ENCODE measurements at regions not wholly inside any gene's neighbourhood (a gene's known extent, or its start where the extent isn't known, plus 50 kb on each side); places are given as distances from the start of the nearest gene placed in this dataset.

GRCh38 chr4:171582961-171583581 lies 230.1 kb upstream of the GALNTL6 start:
- TF ChIP-seq, protein P1, sequence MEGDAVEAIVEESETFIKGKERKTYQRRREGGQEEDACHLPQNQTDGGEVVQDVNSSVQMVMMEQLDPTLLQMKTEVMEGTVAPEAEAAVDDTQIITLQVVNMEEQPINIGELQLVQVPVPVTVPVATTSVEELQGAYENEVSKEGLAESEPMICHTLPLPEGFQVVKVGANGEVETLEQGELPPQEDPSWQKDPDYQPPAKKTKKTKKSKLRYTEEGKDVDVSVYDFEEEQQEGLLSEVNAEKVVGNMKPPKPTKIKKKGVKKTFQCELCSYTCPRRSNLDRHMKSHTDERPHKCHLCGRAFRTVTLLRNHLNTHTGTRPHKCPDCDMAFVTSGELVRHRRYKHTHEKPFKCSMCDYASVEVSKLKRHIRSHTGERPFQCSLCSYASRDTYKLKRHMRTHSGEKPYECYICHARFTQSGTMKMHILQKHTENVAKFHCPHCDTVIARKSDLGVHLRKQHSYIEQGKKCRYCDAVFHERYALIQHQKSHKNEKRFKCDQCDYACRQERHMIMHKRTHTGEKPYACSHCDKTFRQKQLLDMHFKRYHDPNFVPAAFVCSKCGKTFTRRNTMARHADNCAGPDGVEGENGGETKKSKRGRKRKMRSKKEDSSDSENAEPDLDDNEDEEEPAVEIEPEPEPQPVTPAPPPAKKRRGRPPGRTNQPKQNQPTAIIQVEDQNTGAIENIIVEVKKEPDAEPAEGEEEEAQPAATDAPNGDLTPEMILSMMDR (IDR thresholded peaks at IDR 0.05): no peak
- TF ChIP-seq EZH2 (IDR thresholded peaks at IDR 0.05; ENCODE audit: borderline replicate concordance, insufficient read depth, low read depth, low read length, poor library complexity, severe bottlenecking): no peak
- DNase-seq: peak; percentile 20
- Histone ChIP-seq H3K4me2 (replicated peaks; ENCODE audit: low read depth, low read length, poor library complexity, severe bottlenecking) (peak overlapping the region; percentile 17), H3K4me1 (ENCODE audit: control insufficient read depth in 2 of 2, insufficient read depth in 2 of 2, low read length in 2 of 2) (peaks cover 19 to 28% of the 10 kb centered on the region in 2 donors), H3K4me3 (ENCODE audit: control extremely low read depth in 1 of 5, extremely low read depth in 1 of 5, insufficient read depth in 1 of 5, low read depth in 2 of 5, low read length in 4 of 5) (no peak overlapping the region), H3K36me3 (replicated peaks in 1 of 2; ENCODE audit: control extremely low read depth in 1 of 2, control insufficient read depth in 1 of 2, extremely low read depth in 1 of 2, insufficient read depth in 2 of 2, low read length in 1 of 2) (no peaks in the 10 kb centered on the region), H3K27me3 (replicated peaks in 1 of 4; ENCODE audit: control extremely low read depth in 1 of 4, control insufficient read depth in 3 of 4, insufficient read depth in 4 of 4, low read length in 3 of 4) (no peaks in the 10 kb centered on the region), H3K9me3 (ENCODE audit: control extremely low read depth in 1 of 3, control insufficient read depth in 2 of 3, insufficient read depth in 1 of 3, low read length in 2 of 3) (peaks cover 0 to 13% (median 6%) of the 10 kb centered on the region in 3 donors), H3K79me2 (ENCODE audit: control insufficient read depth, insufficient read depth, low read length) (no peaks in the 10 kb centered on the region), H3K9ac (ENCODE audit: low read length) (no peak overlapping the region), H4K20me1 (ENCODE audit: control insufficient read depth, insufficient read depth, low read length, poor library complexity, severe bottlenecking) (no peaks in the 10 kb centered on the region), H3K27ac (ENCODE audit: low read length in 2 of 2) (no peak overlapping the region), H2AFZ (ENCODE audit: insufficient read depth, low read depth, low read length, poor library complexity, severe bottlenecking) (no peak overlapping the region)
- H3K9me3 Mint-ChIP-seq (ENCODE audit: insufficient read depth): peaks cover 4% of the 10 kb centered on the region
- intact Hi-C loops (cut with micrococcal nuclease): no loop called here
- no peaks in the 10 kb centered on the region for H3K27me3 Mint-ChIP-seq
- POLR2A ChIA-PET: no interaction called here
- CTCF ChIA-PET: no interaction called here
- peak; percentile 39 for ATAC-seq (ENCODE audit: low read depth)
- peaks cover 26% of the 10 kb centered on the region for H3K4me1 Mint-ChIP-seq
- WGBS (ENCODE audit: insufficient coverage): 40% methylated on average over 1 of the region's 4 CpGs
- peak overlapping the region; percentile 7 for H3K27ac Mint-ChIP-seq
- H3K4me3 Mint-ChIP-seq: peak overlapping the region; percentile 34

DNA sequence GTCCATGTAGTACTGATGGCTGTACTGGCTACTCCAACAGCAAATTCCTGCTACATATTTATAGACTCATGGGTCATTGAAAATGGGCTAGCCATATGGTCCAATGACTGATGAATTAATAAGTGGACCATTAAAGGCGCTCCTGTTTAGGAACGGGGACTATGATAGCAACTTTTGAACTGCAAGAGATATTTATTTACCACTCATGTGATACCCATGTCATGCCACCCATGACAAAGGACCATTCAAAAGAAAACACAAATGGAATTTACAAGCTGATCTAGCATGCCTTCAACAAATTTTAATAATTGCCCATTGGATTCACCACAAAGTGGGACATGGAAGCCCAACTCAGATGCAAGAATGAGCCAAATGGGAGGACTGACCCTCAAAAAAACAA lies 240.0 kb upstream of the GALNTL6 start:
- H3K27ac Mint-ChIP-seq: no peak overlapping the region

More for the DNA sequence above, 240.0 kb upstream of the GALNTL6 start:
- Histone ChIP-seq H4K20me1 (ENCODE audit: control insufficient read depth, insufficient read depth, low read length, poor library complexity, severe bottlenecking) (no peaks in the 10 kb centered on the region), H3K9ac (ENCODE audit: low read length) (no peak overlapping the region), H3K27ac (ENCODE audit: low read length in 2 of 2) (no peak overlapping the region), H3K79me2 (ENCODE audit: control insufficient read depth, insufficient read depth, low read length) (no peaks in the 10 kb centered on the region), H2AFZ (ENCODE audit: insufficient read depth, low read depth, low read length, poor library complexity, severe bottlenecking) (no peak overlapping the region), H3K36me3 (replicated peaks in 1 of 2; ENCODE audit: control extremely low read depth in 1 of 2, control insufficient read depth in 1 of 2, extremely low read depth in 1 of 2, insufficient read depth in 2 of 2, low read length in 1 of 2) (no peaks in the 10 kb centered on the region), H3K4me3 (ENCODE audit: control extremely low read depth in 1 of 5, extremely low read depth in 1 of 5, insufficient read depth in 1 of 5, low read depth in 2 of 5, low read length in 4 of 5) (no peak overlapping the region), H3K27me3 (replicated peaks in 1 of 4; ENCODE audit: control extremely low read depth in 1 of 4, control insufficient read depth in 3 of 4, insufficient read depth in 4 of 4, low read length in 3 of 4) (no peaks in the 10 kb centered on the region), H3K4me2 (replicated peaks; ENCODE audit: low read depth, low read length, poor library complexity, severe bottlenecking) (no peak overlapping the region), H3K4me1 (ENCODE audit: control insufficient read depth in 2 of 2, insufficient read depth in 2 of 2, low read length in 2 of 2) (no peaks in the 10 kb centered on the region), H3K9me3 (ENCODE audit: control extremely low read depth in 1 of 3, control insufficient read depth in 2 of 3, insufficient read depth in 1 of 3, low read length in 2 of 3) (no peaks in the 10 kb centered on the region)
- H3K4me3 Mint-ChIP-seq: no peak overlapping the region
- intact Hi-C loops (cut with micrococcal nuclease): no loop called here
- CTCF ChIA-PET: interaction anchor here (1.1 kb wide), 1 partner anchor 23 kb away, joined by 3 read pairs; no protein-coding TSS in a partner anchor
- no peaks in the 10 kb centered on the region for H3K9me3 Mint-ChIP-seq (ENCODE audit: insufficient read depth)
- WGBS (ENCODE audit: insufficient coverage): 100% methylated on average over 1 of the region's 2 CpGs
- no peaks in the 10 kb centered on the region for H3K4me1 Mint-ChIP-seq
- no peaks in the 10 kb centered on the region for H3K27me3 Mint-ChIP-seq
- DNase-seq (no peak), ATAC-seq (ENCODE audit: low read depth) (no peak)
- TF ChIP-seq, protein P1 (IDR thresholded peaks at IDR 0.05): no peak
- no peak for TF ChIP-seq EZH2 (IDR thresholded peaks at IDR 0.05; ENCODE audit: borderline replicate concordance, insufficient read depth, low read depth, low read length, poor library complexity, severe bottlenecking)
- POLR2A ChIA-PET: no interaction called here
